ENCODE measurements at regions not wholly inside any gene's neighbourhood (a gene's known extent, or its start where the extent isn't known, plus 50 kb on each side); places are given as distances from the start of the nearest gene placed in this dataset.
A peak's percentile ranks its signal among the peaks of the same experiment; 100 is the strongest.

DNA sequence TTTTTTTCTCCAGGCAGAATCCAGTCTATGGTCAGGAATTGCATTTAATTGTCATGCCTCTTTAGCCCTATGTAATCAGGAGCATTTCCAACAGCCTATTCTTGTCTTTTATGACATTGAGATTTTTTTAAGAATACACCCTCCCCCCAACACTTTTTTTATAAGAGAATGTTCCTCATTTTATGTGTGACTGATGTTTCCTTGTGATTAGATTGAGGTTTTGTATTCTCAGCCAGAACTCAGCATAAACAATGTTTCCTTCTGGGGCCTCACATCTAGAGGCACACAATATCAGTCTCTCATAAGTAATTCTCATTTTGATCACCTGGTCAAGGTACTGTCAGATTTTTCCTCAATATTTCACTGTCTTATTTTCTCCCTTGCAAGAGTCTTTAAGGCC is 193.4 kb upstream of the PDE1C start:
- no peak overlapping the region for H2BK12ac ChIP-seq (ENCODE audit: low read length)
- H3K4ac ChIP-seq (ENCODE audit: low read depth, low read length): no peak overlapping the region
- no peak overlapping the region for H2AFZ ChIP-seq (ENCODE audit: insufficient read depth, low read length, poor library complexity)
- H3K4me3 ChIP-seq (ENCODE audit: low read depth, low read length): no peak overlapping the region
- no peaks in the 10 kb centered on the region for H3K36me3 ChIP-seq (ENCODE audit: control insufficient read depth in 1 of 2, insufficient read depth in 2 of 2, low read length in 2 of 2)
- H3K9me3 ChIP-seq (ENCODE audit: insufficient read depth, low read depth, low read length): no peaks in the 10 kb centered on the region
- no peaks in the 10 kb centered on the region for H3K27me3 ChIP-seq (ENCODE audit: insufficient read depth, low read length)
- H3K23ac ChIP-seq (ENCODE audit: low read length): no peak overlapping the region
- H3K4me1 ChIP-seq (ENCODE audit: control insufficient read depth in 1 of 2, insufficient read depth in 2 of 2, low read length in 2 of 2): peaks cover 3% of the 10 kb centered on the region in 2 experiments
- H3K18ac ChIP-seq (ENCODE audit: low read length): no peak overlapping the region
- no peak overlapping the region for H2BK5ac ChIP-seq (ENCODE audit: low read depth, low read length, poor library complexity)
- no peak overlapping the region for H2AK5ac ChIP-seq (ENCODE audit: low read length)
- no peak overlapping the region for H3K27ac ChIP-seq (ENCODE audit: low read depth, low read length)
- H3K79me2 ChIP-seq (ENCODE audit: control insufficient read depth, insufficient read depth, low read length, poor library complexity): no peaks in the 10 kb centered on the region
- no peak overlapping the region for H3K9ac ChIP-seq (ENCODE audit: low read length)
- DNase-seq: no peak
- no peak overlapping the region for H3K4me2 ChIP-seq (ENCODE audit: low read length)
- H4K8ac ChIP-seq (ENCODE audit: low read depth, low read length): no peak overlapping the region
- H3K14ac ChIP-seq (ENCODE audit: low read length): no peak overlapping the region
- H4K91ac ChIP-seq (ENCODE audit: low read depth, low read length): no peak overlapping the region
- no peak overlapping the region for H4K12ac ChIP-seq (ENCODE audit: low read depth, low read length)
- no peak overlapping the region for H2BK120ac ChIP-seq (ENCODE audit: insufficient read depth, low read length, poor library complexity)
- H3K79me1 ChIP-seq (ENCODE audit: low read length): no peaks in the 10 kb centered on the region

DNA sequence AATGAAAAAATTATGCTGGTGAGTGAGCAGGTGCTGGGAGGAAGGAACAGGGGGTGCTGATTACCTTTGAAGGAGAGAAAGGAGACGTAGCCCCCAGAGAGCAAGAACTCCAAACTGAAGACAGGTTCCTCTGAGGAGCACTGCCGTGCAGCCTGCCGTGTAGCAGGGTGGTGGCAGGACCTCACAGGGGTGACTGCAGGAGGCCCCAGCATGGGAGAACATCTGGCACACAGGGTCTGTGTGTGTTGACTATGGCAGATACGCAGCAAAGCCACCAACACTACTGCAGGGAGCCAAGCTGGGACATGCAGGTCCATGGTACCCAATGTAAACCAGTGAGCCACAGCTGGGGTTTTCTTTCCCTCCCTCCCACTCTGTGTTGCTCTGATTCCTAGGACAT is 192.1 kb upstream of the PDE1C start:
- H3K27me3 ChIP-seq (ENCODE audit: insufficient read depth, low read length): no peaks in the 10 kb centered on the region
- H4K12ac ChIP-seq (ENCODE audit: low read depth, low read length): no peak overlapping the region
- no CpG with 5 or more reads among the region's 4 CpGs for WGBS (ENCODE audit: extremely low coverage, insufficient coverage, insufficient read length)
- H3K4me2 ChIP-seq (ENCODE audit: low read length): no peak overlapping the region
- no peak overlapping the region for H2BK120ac ChIP-seq (ENCODE audit: insufficient read depth, low read length, poor library complexity)
- H3K36me3 ChIP-seq (ENCODE audit: control insufficient read depth in 1 of 2, insufficient read depth in 2 of 2, low read length in 2 of 2): no peaks in the 10 kb centered on the region
- H3K9me3 ChIP-seq (ENCODE audit: insufficient read depth, low read depth, low read length): no peaks in the 10 kb centered on the region
- no peak overlapping the region for H3K23ac ChIP-seq (ENCODE audit: low read length)
- H3K27ac ChIP-seq (ENCODE audit: low read depth, low read length): no peak overlapping the region
- H3K4me3 ChIP-seq (ENCODE audit: low read depth, low read length): no peak overlapping the region
- DNase-seq: no peak
- H2AFZ ChIP-seq (ENCODE audit: insufficient read depth, low read length, poor library complexity): no peak overlapping the region
- H4K8ac ChIP-seq (ENCODE audit: low read depth, low read length): no peak overlapping the region
- no peak overlapping the region for H2BK12ac ChIP-seq (ENCODE audit: low read length)
- no peak overlapping the region for H3K14ac ChIP-seq (ENCODE audit: low read length)
- H3K4me1 ChIP-seq (ENCODE audit: control insufficient read depth in 1 of 2, insufficient read depth in 2 of 2, low read length in 2 of 2): peaks cover 3 to 7% of the 10 kb centered on the region in 2 experiments
- no peak overlapping the region for H3K9ac ChIP-seq (ENCODE audit: low read length)
- no peak overlapping the region for H4K91ac ChIP-seq (ENCODE audit: low read depth, low read length)
- no peak overlapping the region for H3K18ac ChIP-seq (ENCODE audit: low read length)
- H2AK5ac ChIP-seq (ENCODE audit: low read length): no peak overlapping the region
- H3K79me2 ChIP-seq (ENCODE audit: control insufficient read depth, insufficient read depth, low read length, poor library complexity): no peaks in the 10 kb centered on the region
- no peak overlapping the region for H2BK5ac ChIP-seq (ENCODE audit: low read depth, low read length, poor library complexity)
- H3K79me1 ChIP-seq (ENCODE audit: low read length): no peaks in the 10 kb centered on the region
- H3K4ac ChIP-seq (ENCODE audit: low read depth, low read length): no peak overlapping the region

DNA sequence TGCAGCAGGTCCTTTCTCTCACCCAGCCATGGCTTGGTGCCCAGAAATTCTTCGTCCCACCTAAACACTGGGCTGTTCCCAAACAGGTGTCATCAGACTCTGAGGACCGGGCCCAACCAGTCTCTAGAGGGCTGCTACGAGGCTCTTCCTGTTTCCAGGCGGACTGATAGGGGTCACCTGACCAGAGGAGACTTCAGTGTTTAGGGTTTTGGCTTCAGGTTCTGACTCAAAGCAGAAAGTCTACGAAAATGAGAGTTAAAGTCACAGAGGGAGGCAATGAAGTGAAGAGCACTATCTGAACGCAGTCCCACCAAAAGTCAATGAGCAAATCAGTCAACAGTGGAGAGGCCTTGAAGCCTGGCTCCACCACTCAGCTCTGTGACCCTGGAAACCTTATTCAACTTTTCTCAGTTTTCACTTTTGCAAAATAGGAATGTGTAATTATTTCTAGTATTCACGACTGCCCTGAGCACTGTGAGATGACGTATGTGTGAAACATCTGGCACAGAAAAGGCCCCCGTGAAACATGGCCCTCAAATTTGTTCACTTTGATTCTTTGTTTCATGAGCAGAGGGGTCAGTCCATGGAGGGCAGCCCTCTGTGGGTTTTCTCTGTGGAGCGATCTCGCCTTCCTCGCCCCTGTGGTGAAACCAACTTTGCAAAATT is 189.9 kb upstream of the PDE1C start:
- no peaks in the 10 kb centered on the region for H3K79me1 ChIP-seq (ENCODE audit: low read length)

DNA sequence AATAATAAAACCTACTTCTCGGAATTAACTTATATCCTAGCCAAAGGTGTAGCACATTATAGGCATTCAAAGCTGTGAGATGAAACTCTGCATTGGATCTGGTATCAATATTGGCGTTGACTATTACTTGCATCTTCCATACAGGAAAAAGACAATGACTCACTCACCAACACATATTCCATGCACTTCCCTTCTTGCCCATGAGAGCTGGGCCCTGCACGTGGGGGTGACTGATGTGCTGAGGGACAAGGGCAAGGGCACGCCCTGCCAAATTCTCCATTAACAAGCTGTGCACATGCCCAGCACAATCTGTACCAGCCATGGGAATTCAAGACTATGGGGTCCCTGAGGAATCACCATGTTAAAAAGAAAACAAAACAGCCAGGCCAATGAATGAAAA is 188.1 kb upstream of the PDE1C start:
- H3K18ac ChIP-seq (ENCODE audit: low read length): no peak overlapping the region
- H4K8ac ChIP-seq (ENCODE audit: low read depth, low read length): no peak overlapping the region
- H4K12ac ChIP-seq (ENCODE audit: low read depth, low read length): no peak overlapping the region
- no peak overlapping the region for H4K91ac ChIP-seq (ENCODE audit: low read depth, low read length)
- no peak overlapping the region for H3K9ac ChIP-seq (ENCODE audit: low read length)
- no peak overlapping the region for H2BK120ac ChIP-seq (ENCODE audit: insufficient read depth, low read length, poor library complexity)
- no peak overlapping the region for H3K4ac ChIP-seq (ENCODE audit: low read depth, low read length)
- H3K4me1 ChIP-seq (ENCODE audit: control insufficient read depth in 1 of 2, insufficient read depth in 2 of 2, low read length in 2 of 2): peaks cover 3 to 7% of the 10 kb centered on the region in 2 experiments
- peaks cover 2% of the 10 kb centered on the region for H3K9me3 ChIP-seq (ENCODE audit: insufficient read depth, low read depth, low read length)
- no peak overlapping the region for H2AK5ac ChIP-seq (ENCODE audit: low read length)
- no peaks in the 10 kb centered on the region for H3K36me3 ChIP-seq (ENCODE audit: control insufficient read depth in 1 of 2, insufficient read depth in 2 of 2, low read length in 2 of 2)
- no peak overlapping the region for H2AFZ ChIP-seq (ENCODE audit: insufficient read depth, low read length, poor library complexity)
- no peaks in the 10 kb centered on the region for H3K27me3 ChIP-seq (ENCODE audit: insufficient read depth, low read length)
- DNase-seq: no peak
- H2BK12ac ChIP-seq (ENCODE audit: low read length): no peak overlapping the region
- no peak overlapping the region for H3K23ac ChIP-seq (ENCODE audit: low read length)
- WGBS (ENCODE audit: extremely low coverage, insufficient coverage, insufficient read length): no CpG with 5 or more reads among the region's 4 CpGs
- no peak overlapping the region for H2BK5ac ChIP-seq (ENCODE audit: low read depth, low read length, poor library complexity)
- no peak overlapping the region for H3K4me3 ChIP-seq (ENCODE audit: low read depth, low read length)
- no peak overlapping the region for H3K27ac ChIP-seq (ENCODE audit: low read depth, low read length)
- H3K14ac ChIP-seq (ENCODE audit: low read length): no peak overlapping the region
- H3K79me1 ChIP-seq (ENCODE audit: low read length): no peaks in the 10 kb centered on the region
- H3K4me2 ChIP-seq (ENCODE audit: low read length): no peak overlapping the region
- no peaks in the 10 kb centered on the region for H3K79me2 ChIP-seq (ENCODE audit: control insufficient read depth, insufficient read depth, low read length, poor library complexity)

More for the DNA sequence above, 189.9 kb upstream of the PDE1C start:
- Histone ChIP-seq H2AK5ac (ENCODE audit: low read length) (no peak overlapping the region), H4K91ac (ENCODE audit: low read depth, low read length) (peak overlapping the region; percentile 15), H4K12ac (ENCODE audit: low read depth, low read length) (no peak overlapping the region), H2BK5ac (ENCODE audit: low read depth, low read length, poor library complexity) (no peak overlapping the region), H3K9ac (ENCODE audit: low read length) (no peak overlapping the region), H2BK120ac (ENCODE audit: insufficient read depth, low read length, poor library complexity) (no peak overlapping the region), H3K23ac (ENCODE audit: low read length) (no peak overlapping the region), H3K9me3 (ENCODE audit: insufficient read depth, low read depth, low read length) (peaks cover 2% of the 10 kb centered on the region), H3K4me2 (ENCODE audit: low read length) (no peak overlapping the region), H3K27ac (ENCODE audit: low read depth, low read length) (no peak overlapping the region), H3K4ac (ENCODE audit: low read depth, low read length) (no peak overlapping the region), H3K18ac (ENCODE audit: low read length) (no peak overlapping the region), H3K4me1 (ENCODE audit: control insufficient read depth in 1 of 2, insufficient read depth in 2 of 2, low read length in 2 of 2) (peaks cover 3 to 7% of the 10 kb centered on the region in 2 experiments), H4K8ac (ENCODE audit: low read depth, low read length) (no peak overlapping the region), H2BK12ac (ENCODE audit: low read length) (no peak overlapping the region), H3K4me3 (ENCODE audit: low read depth, low read length) (no peak overlapping the region), H3K36me3 (ENCODE audit: control insufficient read depth in 1 of 2, insufficient read depth in 2 of 2, low read length in 2 of 2) (no peaks in the 10 kb centered on the region), H3K79me2 (ENCODE audit: control insufficient read depth, insufficient read depth, low read length, poor library complexity) (no peaks in the 10 kb centered on the region), H2AFZ (ENCODE audit: insufficient read depth, low read length, poor library complexity) (no peak overlapping the region), H3K14ac (ENCODE audit: low read length) (no peak overlapping the region), H3K27me3 (ENCODE audit: insufficient read depth, low read length) (no peaks in the 10 kb centered on the region)
- DNase-seq: no peak
- no CpG with 5 or more reads among the region's 12 CpGs for WGBS (ENCODE audit: extremely low coverage, insufficient coverage, insufficient read length)
